HG03442 (cell line): ENCODE measurements at regions not wholly inside any gene's neighbourhood (a gene's known extent, or its start where the extent isn't known, plus 50 kb on each side); places are given as distances from the start of the nearest gene placed in this dataset.

Source experiments
- ATAC-seq: cut with Tn5 transposase; IDR thresholded peaks from one replicate; pipeline ENCODE4 v1.9.1; 2021; ENCODE audit warnings: mild to moderate bottlenecking, moderate library complexity; ENCODE audit not compliant: unreplicated experiment

DNA sequence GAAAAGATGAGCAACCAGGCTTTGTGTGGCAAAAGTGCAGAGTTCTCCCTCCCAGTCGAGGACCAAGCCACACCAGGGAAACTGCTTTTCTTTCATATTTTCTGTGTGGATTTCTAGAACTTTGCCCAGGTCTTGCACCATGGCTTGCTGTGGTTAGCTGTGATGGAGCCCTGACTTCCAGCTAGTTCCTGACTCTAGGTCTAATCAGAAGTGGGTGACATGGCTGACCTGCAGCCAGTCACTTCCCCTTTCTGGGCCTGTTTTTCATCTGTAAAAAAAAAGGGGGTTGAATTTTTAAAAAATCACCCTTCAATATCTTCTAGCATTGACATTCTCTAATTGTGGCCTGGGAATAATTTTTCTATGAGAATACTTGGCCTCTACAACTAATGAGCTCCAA is 491.2 kb upstream of the USP24 start:
- no peak for ATAC-seq

DNA sequence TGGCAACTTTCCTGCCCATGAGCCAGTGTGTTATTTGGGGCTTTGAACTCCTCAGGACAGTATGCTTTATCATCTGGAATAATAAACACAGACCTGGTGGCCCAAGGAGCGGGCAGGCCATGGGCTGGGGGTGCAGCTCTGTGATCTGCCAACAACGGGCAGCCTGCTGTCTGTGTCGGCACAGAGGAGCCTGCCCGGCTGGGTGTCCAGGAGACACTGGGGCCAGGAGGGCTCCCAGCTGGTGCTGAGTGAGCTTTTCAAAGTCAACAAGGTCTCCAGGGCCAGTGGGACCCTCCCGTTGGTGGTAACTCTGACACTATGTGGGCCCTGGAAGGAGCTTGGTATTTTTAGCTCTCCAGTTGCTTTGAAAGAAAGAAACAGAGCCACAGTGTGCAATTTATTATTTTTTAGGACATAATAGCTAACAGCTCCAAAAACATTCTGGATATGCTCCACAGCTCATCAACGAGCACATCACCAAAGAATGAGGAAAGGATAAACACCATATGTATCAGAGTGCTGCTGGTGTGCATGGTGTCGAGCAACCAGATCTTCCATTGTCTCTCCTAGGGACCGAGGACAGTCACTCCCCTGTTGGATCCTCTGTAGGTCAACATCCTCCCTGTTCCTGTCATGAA is 488.7 kb upstream of the USP24 start:
- no peak for ATAC-seq

DNA sequence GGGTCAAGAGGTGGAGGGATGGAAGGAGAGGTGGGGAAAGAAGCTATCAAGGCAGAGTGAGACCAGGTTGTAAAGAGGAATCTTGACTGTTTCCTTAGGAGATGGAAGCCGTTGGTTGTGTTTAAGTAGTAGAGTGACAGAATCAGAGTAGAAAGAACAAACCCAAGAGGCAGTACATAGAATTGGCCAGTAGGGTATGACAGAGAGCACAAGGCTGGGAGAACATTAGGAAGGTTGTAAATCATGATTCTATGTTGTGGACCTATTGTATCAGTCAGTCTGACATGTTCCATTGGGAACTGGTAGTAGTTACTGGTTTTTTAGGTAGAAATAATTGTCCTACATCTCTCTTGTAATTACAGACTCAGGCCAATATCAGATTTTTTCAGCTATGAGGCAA is 486.9 kb upstream of the USP24 start:
- peak; percentile 93 for ATAC-seq

DNA sequence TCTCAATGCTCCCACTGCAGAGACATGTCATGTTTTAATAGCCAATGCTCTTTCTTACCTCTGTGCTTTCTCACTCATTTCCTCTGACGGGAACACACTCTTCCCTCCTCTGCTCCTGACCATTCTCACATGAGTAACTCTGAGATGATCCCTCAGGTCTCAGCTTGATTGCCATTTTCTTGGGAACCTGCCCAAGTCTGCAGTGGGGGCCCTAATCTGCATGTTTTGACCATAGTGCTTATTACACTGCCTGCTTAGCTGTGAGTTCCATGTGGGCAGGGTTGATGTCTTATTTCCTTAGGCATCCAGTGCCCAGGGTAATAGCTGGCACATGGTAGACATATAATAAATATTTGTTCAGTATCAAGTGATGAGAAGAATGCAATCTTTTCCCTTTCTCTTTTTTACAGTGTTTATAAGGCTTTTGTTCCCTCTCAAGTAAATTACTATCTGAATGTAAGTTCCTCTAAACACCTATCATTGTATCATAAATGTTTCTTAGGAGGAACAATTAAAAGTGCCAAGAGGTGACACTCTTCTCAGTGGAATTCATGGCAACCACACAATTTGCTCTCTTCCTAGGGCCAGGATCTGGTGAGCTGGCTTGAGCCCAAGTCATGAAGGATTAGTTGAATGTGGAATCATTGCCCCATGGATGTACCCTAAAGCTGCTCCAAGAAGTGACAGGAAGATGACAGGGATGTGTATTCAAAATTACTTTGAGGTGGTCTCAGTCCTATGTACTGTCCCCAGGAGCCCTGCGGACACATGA is 485.4 kb upstream of the USP24 start:
- ATAC-seq = no peak

DNA sequence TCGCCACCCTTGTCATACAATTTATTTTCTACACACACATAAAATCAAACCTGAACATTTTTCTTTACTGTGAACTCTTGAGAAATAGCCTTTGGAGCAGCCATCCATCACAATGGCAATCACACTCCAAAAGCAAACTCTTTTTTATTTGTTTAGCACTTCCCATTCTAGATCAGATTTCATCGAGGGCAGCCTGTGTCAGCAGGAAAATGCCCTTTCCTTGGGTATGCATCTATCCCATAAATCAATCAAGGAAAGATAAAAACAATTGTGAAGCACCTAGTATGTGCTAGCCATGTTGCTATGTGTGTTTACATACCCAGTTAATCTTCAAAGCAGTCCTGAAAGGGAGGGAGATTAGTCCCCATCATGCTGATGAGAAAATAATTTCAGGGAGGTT is 484.1 kb upstream of the USP24 start:
- ATAC-seq = no peak

DNA sequence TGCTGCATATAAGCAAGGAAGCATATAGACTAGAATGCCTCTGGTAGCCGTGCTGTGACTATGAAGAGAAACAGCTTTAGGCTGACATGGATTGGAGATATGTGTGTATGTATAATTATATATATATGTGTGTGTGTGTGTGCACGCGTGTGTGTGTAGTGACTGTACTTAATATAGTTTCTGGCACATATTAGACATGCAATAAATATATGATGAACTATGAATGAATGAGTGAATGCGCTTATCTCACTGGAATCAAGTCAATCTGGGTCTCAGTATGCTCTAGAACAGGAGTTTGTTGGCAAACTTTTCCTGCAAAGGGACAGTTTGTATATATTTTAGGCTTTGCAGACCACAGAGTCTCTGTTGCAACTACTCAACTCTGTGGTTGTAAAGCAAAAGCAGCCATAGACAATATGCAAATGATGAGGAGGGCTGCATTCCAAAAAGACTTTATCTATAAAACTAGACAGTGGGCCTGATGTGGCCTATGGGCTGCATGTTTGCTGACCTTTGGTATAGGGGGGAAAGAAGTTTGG is 482.9 kb upstream of the USP24 start:
- ATAC-seq = no peak

DNA sequence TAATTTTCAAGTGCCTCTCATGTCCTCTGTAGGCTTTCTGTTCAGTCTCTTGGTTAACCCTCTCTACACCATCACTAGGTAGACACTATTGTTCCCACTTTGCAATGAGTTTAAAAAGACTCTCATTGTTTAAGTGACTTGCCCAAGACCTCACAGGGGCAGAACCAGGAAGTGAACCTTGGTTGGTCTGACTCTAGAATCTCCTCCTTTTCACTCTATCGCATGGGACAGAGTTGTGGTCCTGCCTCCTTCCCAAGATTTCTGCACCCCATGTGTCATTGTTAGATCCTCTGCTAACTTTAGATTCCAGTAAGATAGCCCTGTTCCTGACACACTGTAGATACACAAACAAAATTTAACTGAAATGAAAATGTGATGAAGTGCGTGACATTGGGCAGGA is 481.7 kb upstream of the USP24 start:
- no peak for ATAC-seq

DNA sequence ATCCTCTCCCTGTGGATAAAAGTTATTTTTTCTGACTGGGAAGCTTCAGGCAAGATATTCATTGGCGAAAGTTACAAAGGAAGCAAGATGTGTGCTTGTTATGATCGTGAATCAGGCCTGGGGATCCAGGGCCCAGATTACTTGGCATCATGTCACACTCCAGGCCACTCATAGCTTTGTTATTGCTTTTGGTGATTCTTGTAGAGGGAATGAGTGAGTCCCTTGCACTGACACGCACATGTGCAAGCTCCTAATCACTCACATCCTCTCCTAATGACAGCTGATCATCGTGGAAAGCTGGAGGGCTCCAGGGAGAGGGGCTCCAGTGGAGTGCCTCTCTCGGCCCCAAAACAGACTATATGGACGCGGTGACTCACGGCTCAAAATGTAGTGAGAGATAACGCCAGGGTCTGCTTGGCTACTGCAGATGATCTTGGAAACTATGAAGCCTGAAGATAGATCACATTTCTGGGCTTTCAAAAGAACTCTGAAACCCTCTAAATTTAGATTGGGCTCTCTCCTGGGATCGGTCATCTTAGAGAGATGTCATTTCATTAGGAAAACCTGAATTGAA is 481.1 kb upstream of the USP24 start:
- no peak for ATAC-seq

DNA sequence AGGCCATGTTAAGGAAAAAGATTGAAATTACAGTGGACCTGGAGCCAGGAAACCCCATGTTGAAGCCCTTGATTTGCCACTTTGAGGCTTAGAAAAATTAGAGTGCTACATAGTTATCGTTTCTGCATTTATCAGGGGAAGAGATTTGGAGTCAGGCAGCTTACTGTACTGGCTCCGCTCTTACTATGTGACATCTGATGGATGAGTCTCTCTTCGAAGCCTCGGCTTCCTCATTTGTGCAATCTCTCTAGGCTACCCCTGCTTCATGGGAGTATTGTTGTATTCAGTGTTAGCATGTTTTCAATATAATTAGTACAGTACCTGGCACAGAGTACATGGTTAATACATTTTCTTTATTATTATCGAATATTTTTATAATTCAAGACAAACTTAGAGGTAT is 480.4 kb upstream of the USP24 start:
- ATAC-seq = no peak

DNA sequence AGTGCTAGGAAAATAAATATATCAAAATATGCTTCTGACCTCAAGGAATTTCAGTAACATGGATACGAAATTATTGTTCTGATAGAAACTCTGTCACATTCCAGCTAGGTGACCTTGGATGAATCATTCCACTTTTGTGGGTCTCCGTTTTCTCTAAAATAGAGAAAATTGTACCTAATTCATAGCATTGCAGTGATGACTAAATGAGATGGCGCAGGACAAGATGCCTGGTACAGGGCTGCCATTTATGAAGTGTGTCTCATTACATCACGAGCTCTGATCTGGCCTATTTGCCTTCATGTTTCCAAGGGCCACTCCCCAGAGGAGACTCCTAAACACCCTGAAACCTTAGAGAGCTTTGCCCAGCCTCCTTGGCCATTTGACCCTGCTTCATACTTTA is 480.0 kb upstream of the USP24 start:
- ATAC-seq = no peak

DNA sequence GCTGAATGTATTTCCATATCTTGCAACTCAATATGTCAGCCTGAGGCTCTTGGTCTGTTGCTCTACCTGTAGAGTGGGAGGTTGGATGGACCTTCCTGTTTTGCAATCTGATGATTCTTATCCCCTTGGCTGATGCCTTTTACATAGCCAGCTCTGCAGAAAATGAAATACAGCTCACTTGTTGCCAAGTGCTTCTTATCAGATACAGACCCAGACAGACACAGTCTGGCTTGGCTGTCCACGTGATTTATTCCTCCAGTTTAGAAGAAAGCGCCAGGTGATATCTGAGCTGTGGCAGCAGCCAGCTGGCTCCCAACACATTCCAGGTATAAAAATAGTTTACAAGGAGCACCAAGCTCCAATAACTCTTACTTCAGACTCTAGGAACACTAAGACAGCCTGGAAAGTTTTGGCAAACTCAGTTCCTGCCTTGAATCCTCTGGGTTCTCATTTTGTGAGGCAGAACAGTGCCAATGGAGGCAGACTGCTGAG is 479.2 kb upstream of the USP24 start:
- no peak for ATAC-seq

DNA sequence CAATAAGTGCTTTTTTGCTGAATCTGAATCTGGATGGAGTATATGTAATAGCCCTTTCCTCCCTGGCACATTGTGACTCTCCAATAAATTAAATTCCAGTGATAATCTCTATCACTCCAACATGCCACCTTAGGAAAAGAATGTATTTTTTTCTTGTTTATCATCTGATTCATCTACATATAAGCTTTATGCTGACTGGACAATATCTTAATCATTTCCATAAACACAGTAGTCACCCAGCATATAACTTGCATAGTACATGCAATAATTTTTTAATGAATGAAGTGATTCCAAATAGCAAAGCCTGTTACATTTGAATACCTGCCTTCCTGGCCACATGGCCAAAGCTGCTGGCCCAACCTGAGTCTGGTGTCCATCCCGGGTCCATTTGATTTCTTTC is 477.6 kb upstream of the USP24 start:
- no peak for ATAC-seq

DNA sequence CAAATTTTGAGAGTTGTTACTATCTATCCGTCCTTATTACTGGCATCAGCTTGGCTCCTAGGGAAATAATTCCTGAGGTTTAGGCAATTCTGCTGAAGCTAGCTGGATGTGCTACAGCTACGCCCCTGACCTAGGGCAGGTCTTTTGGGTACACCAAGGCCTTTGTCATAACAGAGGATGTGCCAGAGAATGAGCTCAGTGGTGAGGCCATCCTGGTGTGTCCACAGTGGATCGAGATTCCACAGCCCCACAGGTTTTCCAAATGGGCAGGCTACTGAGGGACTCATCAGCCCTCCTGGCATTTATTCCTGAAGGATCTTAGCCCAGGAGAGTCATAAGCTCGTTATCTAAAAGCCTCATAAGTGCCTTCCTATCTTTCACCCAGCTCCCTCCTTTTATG is 475.2 kb upstream of the USP24 start:
- no peak for ATAC-seq

DNA sequence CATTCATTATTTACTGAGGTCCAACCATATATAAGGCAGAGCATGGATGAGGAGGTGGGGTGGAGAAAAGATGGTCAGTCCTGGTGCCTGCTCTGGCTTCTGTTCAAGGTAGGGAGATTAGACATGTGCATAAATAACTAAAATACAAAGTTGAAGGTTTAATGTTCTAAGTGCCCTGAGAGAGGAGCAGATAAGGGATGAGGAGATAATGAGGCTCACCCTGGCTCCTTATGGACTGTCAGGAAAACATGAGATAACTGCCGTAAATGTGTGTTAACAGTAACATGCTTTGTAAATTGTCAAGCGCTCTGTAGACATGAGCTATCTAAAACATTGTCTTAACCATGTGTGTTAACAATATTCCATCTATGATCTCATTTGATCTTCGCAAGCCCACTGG is 474.6 kb upstream of the USP24 start:
- no peak for ATAC-seq

DNA sequence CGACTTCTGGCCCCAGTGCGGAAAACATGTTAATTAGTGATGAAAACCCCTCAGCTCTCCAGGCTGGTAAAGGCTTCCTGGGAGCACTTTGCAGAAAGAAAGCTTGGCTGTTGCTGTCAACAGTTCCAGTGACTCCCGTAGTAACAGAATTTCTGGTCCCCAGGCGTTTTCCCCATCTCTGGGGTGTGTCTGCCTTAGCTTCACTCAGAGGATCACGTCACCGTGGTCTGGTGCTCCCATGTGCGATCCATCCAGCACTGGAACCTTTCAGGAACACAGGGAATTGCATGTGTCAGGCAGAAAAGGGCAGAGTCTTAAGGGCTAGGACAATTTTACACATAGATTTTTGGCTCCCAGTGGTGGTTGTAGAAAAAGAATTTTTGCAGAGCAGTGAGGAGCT is 470.4 kb upstream of the USP24 start:
- ATAC-seq = no peak

DNA sequence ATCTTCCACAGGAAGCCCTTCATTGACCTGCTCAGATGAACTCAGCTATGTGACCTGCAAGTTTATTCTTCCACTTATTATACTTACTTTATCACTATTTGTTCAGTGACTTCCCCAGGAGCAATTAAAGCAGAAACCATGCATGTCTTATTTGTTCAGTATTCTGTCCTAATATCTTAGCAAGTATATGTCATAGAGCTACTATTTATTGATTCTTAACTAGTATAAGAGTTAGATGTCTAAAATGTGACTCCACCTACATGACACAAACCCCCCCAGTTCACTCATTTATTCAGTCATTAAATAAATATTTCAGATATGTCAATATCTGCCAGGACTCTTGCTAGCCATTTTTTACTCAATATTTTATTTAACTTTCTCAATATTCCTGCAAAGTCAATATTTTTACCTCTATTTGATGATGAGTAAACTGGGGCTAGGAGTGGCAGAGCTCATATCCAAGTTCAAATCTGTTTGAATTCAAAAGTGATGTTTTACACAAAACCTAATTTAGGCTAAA is 469.0 kb upstream of the USP24 start:
- ATAC-seq = no peak

DNA sequence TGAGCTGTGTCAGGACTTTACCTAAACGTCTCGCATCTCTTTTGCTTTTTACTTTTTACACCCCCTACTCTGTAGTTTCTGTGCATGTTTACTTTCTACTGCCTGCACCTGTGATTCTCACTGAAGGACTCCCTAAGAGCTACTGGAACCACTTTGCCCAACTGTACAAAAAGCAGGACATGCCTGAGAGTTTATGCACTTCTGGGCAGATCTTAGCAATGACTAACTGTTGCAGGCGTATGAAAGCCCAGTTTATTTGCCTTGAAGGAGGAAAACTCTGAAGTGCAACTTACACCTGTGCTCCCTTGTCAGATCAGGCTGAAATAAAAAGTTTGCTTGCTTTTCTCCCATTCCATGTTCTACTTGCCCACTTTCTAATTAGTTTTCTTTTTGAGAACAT is 467.0 kb upstream of the USP24 start:
- ATAC-seq = no peak

DNA sequence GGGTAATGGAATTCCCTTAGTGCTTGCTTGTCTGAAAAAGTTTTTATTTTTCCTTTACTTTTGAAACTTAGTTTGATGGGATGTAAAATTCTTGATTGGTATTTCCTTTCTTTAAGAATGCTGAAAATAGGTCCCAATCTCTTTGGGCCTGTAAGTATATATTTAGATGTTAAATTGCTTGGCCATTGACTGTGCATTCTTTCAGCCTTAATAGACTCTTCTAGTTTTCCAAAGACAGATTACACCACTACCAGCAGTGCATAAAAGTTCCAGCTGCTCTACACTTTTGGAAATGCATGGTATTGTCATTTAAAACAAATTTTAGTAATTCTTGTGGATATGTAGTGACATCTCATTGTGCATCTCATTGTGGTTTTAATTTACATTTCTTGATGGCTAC is 464.8 kb upstream of the USP24 start:
- ATAC-seq = no peak

DNA sequence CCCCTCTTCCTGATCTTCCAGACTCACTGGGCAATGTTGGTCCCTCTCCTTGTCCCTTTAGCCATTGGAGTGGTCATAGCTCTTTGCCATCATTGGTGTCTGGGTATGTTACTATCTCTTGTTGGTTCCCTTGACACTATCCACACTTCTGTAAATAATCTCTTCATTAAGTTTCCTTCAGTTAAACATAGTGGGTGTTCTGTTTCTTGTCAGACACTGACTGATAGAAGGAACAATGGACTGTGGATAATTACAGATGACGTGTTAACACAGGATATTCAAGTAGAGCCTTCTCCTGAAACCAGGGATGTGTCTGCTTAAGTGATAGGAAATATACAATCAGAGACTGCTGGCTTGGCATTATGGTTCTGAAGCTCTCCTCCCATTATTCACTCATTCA is 458.3 kb upstream of the USP24 start:
- ATAC-seq = no peak

DNA sequence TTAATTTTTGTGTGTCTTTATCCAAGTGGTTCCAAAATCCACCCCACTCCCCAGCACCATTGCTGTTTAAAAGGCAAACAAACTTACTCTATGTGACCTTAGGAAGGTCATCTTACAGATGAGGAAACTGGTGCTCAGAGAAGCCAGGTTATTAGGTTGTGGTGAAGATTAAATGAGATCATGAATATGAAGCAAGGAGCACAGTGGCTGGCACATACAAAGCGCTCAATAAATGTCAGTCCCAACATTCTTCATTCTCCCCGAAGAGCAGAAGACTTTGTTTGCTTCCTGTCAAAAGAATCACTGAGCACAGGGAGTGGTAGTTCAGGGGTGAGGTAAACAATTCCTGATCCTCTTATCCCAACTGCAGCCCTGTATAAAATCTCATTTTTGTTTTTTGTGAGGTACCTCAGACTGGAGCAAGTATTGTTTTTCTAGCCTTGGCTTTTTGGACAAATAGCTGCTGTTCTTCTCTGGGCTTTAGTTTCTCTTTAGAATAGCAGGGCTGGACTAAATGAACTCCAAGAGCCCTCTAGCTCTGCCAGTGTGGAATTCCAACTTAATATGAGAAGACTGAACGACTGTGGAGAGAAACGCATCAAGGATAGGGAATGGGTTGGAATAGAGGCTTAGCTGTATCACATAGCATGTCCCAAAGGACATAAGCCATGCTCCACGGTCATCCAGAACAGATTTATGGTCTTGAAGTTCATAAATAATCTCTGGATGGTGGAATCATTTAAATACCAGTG is 455.3 kb upstream of the USP24 start:
- no peak for ATAC-seq

DNA sequence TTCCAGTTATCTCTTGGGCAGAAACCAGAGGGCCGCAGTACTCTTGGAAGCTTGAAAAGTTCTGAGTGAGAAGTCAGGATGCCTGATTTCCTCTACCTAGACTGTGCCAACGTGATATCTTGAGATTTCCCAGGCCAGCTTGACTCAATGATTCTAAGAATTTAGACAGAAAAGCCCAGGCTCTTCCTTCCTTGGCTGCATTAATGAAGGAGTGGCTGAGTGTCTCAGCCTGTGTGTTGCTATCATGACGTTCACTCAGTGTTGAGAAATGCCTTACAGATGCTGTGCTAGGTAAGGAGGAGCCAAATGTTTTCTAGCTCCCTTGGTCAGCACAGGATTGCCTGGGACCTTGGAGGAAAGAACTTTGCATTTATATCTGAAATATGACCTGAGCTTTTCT is 454.1 kb upstream of the USP24 start:
- ATAC-seq = no peak
